Mucosa of rectum (tissue), 2 donors: ENCODE measurements at regions not wholly inside any gene's neighbourhood (a gene's known extent, or its start where the extent isn't known, plus 50 kb on each side); places are given as distances from the start of the nearest gene placed in this dataset.

ENCODE experiments used
- H3K27ac ChIP-seq, 2 donors: one replicate each; pipeline ENCODE4 v1.7.0; 2013; ENCODE audit warnings: inconsistent platforms in 2 of 2, low read depth in 2 of 2, low read length in 2 of 2
- H3K27me3 ChIP-seq, 2 donors: one replicate each; pipeline ENCODE4 v1.7.0; 2013; ENCODE audit warnings: low read length in 2 of 2; ENCODE audit not compliant: control insufficient read depth in 2 of 2, insufficient read depth in 2 of 2
- H3K36me3 ChIP-seq, 2 donors: one replicate each; pipeline ENCODE4 v1.7.0; 2013; ENCODE audit warnings: low read length in 2 of 2; ENCODE audit not compliant: control insufficient read depth in 2 of 2, insufficient read depth in 2 of 2
- H3K4me1 ChIP-seq, 2 donors: one replicate each; pipeline ENCODE4 v1.7.0; 2013; ENCODE audit warnings: low read length in 2 of 2, mild to moderate bottlenecking in 1 of 2; ENCODE audit not compliant: control insufficient read depth in 2 of 2, insufficient read depth in 2 of 2
- H3K4me3 ChIP-seq, 2 donors: one replicate each; pipeline ENCODE4 v1.7.0; 2013; ENCODE audit warnings: low read length in 2 of 2
- H3K9ac ChIP-seq, 2 donors: one replicate each; pipeline ENCODE4 v1.7.0; 2013; ENCODE audit warnings: low read length in 2 of 2, low read depth in 1 of 2, mild to moderate bottlenecking in 1 of 2
- H3K9me3 ChIP-seq, 2 donors: one replicate each; pipeline ENCODE4 v1.7.0; 2013; ENCODE audit warnings: low read length in 2 of 2; ENCODE audit not compliant: control insufficient read depth in 2 of 2
- donor health status: healthy.
- donor health status: Normal muscosa, but diverticular disease.

- Histone ChIP-seq H3K36me3 (no peaks in the 10 kb centered on the region), H3K4me3 (no peak overlapping the region), H3K9ac (no peak overlapping the region), H3K4me1 (no peaks in the 10 kb centered on the region), H3K27ac (no peak overlapping the region), H3K27me3 (peaks cover 0 to 2% of the 10 kb centered on the region in 2 donors), H3K9me3 (no peaks in the 10 kb centered on the region)
Measured at GRCh38 chr1:50343323-50343722, 79.9 kb downstream of the DMRTA2 start.

GRCh38 chr1:50342525-50342924 lies 80.7 kb downstream of the DMRTA2 start:
- Histone ChIP-seq H3K9me3 (no peaks in the 10 kb centered on the region), H3K27ac (no peak overlapping the region), H3K27me3 (peaks cover 0 to 2% of the 10 kb centered on the region in 2 donors), H3K4me3 (no peak overlapping the region), H3K4me1 (no peaks in the 10 kb centered on the region), H3K36me3 (no peaks in the 10 kb centered on the region), H3K9ac (no peak overlapping the region)

GRCh38 chr1:50335036-50335435 lies 88.2 kb downstream of the DMRTA2 start:
- no peak overlapping the region for H3K27ac ChIP-seq
- H3K4me3 ChIP-seq = no peak overlapping the region
- H3K9me3 ChIP-seq = no peaks in the 10 kb centered on the region
- H3K36me3 ChIP-seq = no peaks in the 10 kb centered on the region
- peaks cover 10 to 13% of the 10 kb centered on the region in 2 donors for H3K27me3 ChIP-seq
- peaks cover 0 to 5% of the 10 kb centered on the region in 2 donors for H3K4me1 ChIP-seq
- no peak overlapping the region for H3K9ac ChIP-seq

- no peaks in the 10 kb centered on the region for H3K9me3 ChIP-seq
- H3K27ac ChIP-seq = no peak overlapping the region
- peaks cover 10 to 13% of the 10 kb centered on the region in 2 donors for H3K27me3 ChIP-seq
- H3K9ac ChIP-seq = peak overlapping the region; percentile 36 to 60
- H3K36me3 ChIP-seq = no peaks in the 10 kb centered on the region
- peaks cover 0 to 5% of the 10 kb centered on the region in 2 donors for H3K4me1 ChIP-seq
- H3K4me3 ChIP-seq = peak overlapping the region; percentile 63 to 71
Measured at GRCh38 chr1:50333595-50333974, 89.7 kb downstream of the DMRTA2 start.

- Histone ChIP-seq H3K27ac (no peak overlapping the region), H3K4me1 (peaks cover 0 to 5% of the 10 kb centered on the region in 2 donors), H3K36me3 (no peaks in the 10 kb centered on the region), H3K27me3 (peaks cover 13% of the 10 kb centered on the region in 2 donors), H3K9ac (peak overlapping the region; percentile 36 to 60), H3K9me3 (no peaks in the 10 kb centered on the region), H3K4me3 (peak overlapping the region; percentile 63 to 71)
Measured at GRCh38 chr1:50332941-50333594, 90.2 kb downstream of the DMRTA2 start.

GRCh38 chr1:50329332-50329932 lies 93.8 kb downstream of the DMRTA2 start:
- Histone ChIP-seq H3K27me3 (peaks cover 8 to 13% of the 10 kb centered on the region in 2 donors), H3K4me1 (peaks cover 0 to 5% of the 10 kb centered on the region in 2 donors), H3K9me3 (no peaks in the 10 kb centered on the region), H3K4me3 (no peak overlapping the region), H3K9ac (no peak overlapping the region), H3K36me3 (no peaks in the 10 kb centered on the region), H3K27ac (no peak overlapping the region)

GRCh38 chr1:50328552-50328951 lies 94.7 kb downstream of the DMRTA2 start:
- Histone ChIP-seq H3K9ac (no peak overlapping the region), H3K36me3 (no peaks in the 10 kb centered on the region), H3K27me3 (peaks cover 0 to 5% of the 10 kb centered on the region in 2 donors), H3K9me3 (no peaks in the 10 kb centered on the region), H3K4me3 (no peak overlapping the region), H3K4me1 (peaks cover 0 to 5% of the 10 kb centered on the region in 2 donors), H3K27ac (no peak overlapping the region)

GRCh38 chr1:50326026-50326425 lies 97.2 kb downstream of the DMRTA2 start:
- H3K4me1 ChIP-seq = no peaks in the 10 kb centered on the region
- H3K27ac ChIP-seq = no peak overlapping the region
- peaks cover 0 to 3% of the 10 kb centered on the region in 2 donors for H3K27me3 ChIP-seq
- no peak overlapping the region for H3K9ac ChIP-seq
- no peaks in the 10 kb centered on the region for H3K9me3 ChIP-seq
- H3K4me3 ChIP-seq = no peak overlapping the region
- H3K36me3 ChIP-seq = no peaks in the 10 kb centered on the region

- H3K27me3 ChIP-seq = no peaks in the 10 kb centered on the region
- no peak overlapping the region for H3K9ac ChIP-seq
- no peaks in the 10 kb centered on the region for H3K36me3 ChIP-seq
- H3K4me3 ChIP-seq = no peak overlapping the region
- no peaks in the 10 kb centered on the region for H3K9me3 ChIP-seq
- no peaks in the 10 kb centered on the region for H3K4me1 ChIP-seq
- no peak overlapping the region for H3K27ac ChIP-seq
Measured at GRCh38 chr1:50322579-50322978, 100.7 kb downstream of the DMRTA2 start.

GRCh38 chr1:50318428-50318827 lies 104.8 kb downstream of the DMRTA2 start:
- Histone ChIP-seq H3K4me1 (no peaks in the 10 kb centered on the region), H3K4me3 (no peak overlapping the region), H3K27me3 (no peaks in the 10 kb centered on the region), H3K9me3 (no peaks in the 10 kb centered on the region), H3K9ac (no peak overlapping the region), H3K36me3 (no peaks in the 10 kb centered on the region), H3K27ac (no peak overlapping the region)
